Upper lobe of left lung (tissue), 6 donors: ENCODE measurements at regions not wholly inside any gene's neighbourhood (a gene's known extent, or its start where the extent isn't known, plus 50 kb on each side); places are given as distances from the start of the nearest gene placed in this dataset.

Experiments
- ATAC-seq, 2 donors: fragments of 200-7000 bp; cut with Tn5 transposase; one replicate each; pipeline ENCODE4 v1.9.1; 2022; ENCODE audit warnings: mild to moderate bottlenecking in 2 of 2, moderate library complexity in 2 of 2; ENCODE audit not compliant: low FRiP score in 2 of 2
- DNase-seq, 2 donors: peaks; one replicate each; pipeline ENCODE4 v3.0.0-alpha.2; 2019 to 2020
- H3K27ac ChIP-seq, 4 donors: fragments of 200-600 bp; sonication (generic); one replicate each; pipeline ENCODE4 v1.5.1; 2016 to 2019
- H3K27me3 ChIP-seq, 4 donors: fragments of 200-600 bp; sonication (generic); one replicate each; pipeline ENCODE4 v1.5.1; 2017 to 2019
- H3K36me3 ChIP-seq, 4 donors: fragments of 200-600 bp; sonication (generic); one replicate each; pipeline ENCODE4 v1.5.1; 2016 to 2019
- H3K4me1 ChIP-seq, 4 donors: fragments of 200-600 bp; sonication (generic); one replicate each; pipeline ENCODE4 v1.5.1; 2018 to 2019
- H3K4me3 ChIP-seq, 4 donors: fragments of 200-600 bp; sonication (generic); one replicate each; pipeline ENCODE4 v1.5.1; 2017 to 2019; ENCODE audit warnings: mild to moderate bottlenecking in 2 of 4, moderate library complexity in 1 of 4
- H3K9me3 ChIP-seq, 4 donors: fragments of 200-600 bp; sonication (generic); one replicate each; pipeline ENCODE4 v1.5.1; 2018 to 2019
- EP300 ChIP-seq, 4 donors: sonication (generic); formaldehyde crosslinking; IDR thresholded peaks; one replicate each; pipeline ENCODE4 v1.5.1; 2017; ENCODE audit warnings: antibody characterized with exemption in 4 of 4, control low read depth in 2 of 4
- POLR2A ChIP-seq, 4 donors: fragments of 450-650 bp; IDR thresholded peaks; one replicate each; pipeline ENCODE4 v1.5.1; 2016 to 2017; ENCODE audit warnings: antibody characterized with exemption in 4 of 4, mild to moderate bottlenecking in 2 of 4
- POLR2AphosphoS5 ChIP-seq, 2 donors: sonication (generic); formaldehyde crosslinking; IDR thresholded peaks; one replicate each; pipeline ENCODE4 v1.5.1; 2017; ENCODE audit warnings: antibody characterized with exemption in 2 of 2
- WGBS, 2 donors: methylation state at CpG; one replicate each; pipeline ENCODE4 v1.1.5; 2017 to 2018; 5-methylcytosine and 5-hydroxymethylcytosine counted together
- TF ChIP-seq, protein P1 (sequence below), 6 experiments: fragments of 450-650 bp in 4 of 6; fragments of 200-600 bp in 2 of 6; sonication (generic) in 2 of 6; IDR thresholded peaks; one replicate each; pipeline ENCODE4 v1.5.1; 2016 to 2019; ENCODE audit warnings: antibody characterized with exemption in 6 of 6
- donor health status: DM: no; HTN: no; CAD: no; lungs with moderate emphysema.
- donor health status: DM: no; HTN: yes; CAD: no; lungs with severe emphysema.

DNA sequence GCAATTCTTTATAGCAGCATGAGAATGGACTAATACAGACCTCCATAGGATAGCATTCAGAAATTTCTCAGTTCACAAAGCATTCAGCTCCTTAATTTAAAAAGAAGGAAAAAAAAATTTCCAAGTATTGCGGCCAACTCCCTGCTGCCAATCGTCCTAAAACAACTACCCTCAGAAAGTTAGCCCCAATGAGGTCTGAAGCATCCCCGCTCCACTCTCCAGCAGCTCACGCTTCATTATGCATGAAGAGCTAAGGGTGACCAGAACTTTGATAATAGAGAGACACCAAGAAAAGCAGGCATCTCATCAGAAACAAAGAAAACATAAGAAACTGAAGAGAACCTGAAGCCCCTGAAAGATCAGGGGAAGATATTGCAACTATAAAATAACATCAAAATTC, 172.8 kb upstream of the NUDT4 start:
- H3K4me3 ChIP-seq, result no peak overlapping the region
- no peaks in the 10 kb centered on the region for H3K36me3 ChIP-seq
- ATAC-seq (no peak), DNase-seq (no peak)
- TF ChIP-seq EP300 (IDR thresholded peaks at IDR 0.05) (no peak), POLR2A (IDR thresholded peaks at IDR 0.05) (no peak), POLR2AphosphoS5 (IDR thresholded peaks at IDR 0.05) (no peak)
- TF ChIP-seq, protein P1, sequence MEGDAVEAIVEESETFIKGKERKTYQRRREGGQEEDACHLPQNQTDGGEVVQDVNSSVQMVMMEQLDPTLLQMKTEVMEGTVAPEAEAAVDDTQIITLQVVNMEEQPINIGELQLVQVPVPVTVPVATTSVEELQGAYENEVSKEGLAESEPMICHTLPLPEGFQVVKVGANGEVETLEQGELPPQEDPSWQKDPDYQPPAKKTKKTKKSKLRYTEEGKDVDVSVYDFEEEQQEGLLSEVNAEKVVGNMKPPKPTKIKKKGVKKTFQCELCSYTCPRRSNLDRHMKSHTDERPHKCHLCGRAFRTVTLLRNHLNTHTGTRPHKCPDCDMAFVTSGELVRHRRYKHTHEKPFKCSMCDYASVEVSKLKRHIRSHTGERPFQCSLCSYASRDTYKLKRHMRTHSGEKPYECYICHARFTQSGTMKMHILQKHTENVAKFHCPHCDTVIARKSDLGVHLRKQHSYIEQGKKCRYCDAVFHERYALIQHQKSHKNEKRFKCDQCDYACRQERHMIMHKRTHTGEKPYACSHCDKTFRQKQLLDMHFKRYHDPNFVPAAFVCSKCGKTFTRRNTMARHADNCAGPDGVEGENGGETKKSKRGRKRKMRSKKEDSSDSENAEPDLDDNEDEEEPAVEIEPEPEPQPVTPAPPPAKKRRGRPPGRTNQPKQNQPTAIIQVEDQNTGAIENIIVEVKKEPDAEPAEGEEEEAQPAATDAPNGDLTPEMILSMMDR (IDR thresholded peaks at IDR 0.05), result no peak
- H3K27ac ChIP-seq, result no peak overlapping the region
- 93 to 97% methylated on average over 4 of the region's 4 CpGs for WGBS, 2 donors
- H3K4me1 ChIP-seq, result no peaks in the 10 kb centered on the region
- H3K9me3 ChIP-seq, result no peaks in the 10 kb centered on the region
- H3K27me3 ChIP-seq, result no peaks in the 10 kb centered on the region

DNA sequence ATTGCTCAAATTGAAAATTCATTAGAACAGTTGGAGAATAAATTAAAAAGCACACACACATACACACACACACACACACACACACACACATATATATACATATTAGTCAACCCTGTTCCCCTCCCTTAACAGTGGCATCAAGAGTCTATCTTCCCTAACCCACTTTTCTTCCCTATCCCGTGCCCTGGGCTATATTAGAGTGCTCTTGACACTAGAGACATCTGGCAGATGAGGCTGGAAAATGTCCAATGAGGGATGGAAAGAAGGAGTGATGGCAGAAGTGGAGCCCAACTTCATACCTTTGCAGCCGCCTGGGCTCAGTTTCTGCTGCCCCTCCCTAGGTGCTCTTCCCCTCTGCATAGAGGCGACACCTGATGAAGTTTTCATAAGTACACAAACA, 172.4 kb upstream of the NUDT4 start:
- no peak for DNase-seq
- Histone ChIP-seq H3K4me1 (no peaks in the 10 kb centered on the region), H3K4me3 (no peak overlapping the region), H3K9me3 (no peaks in the 10 kb centered on the region), H3K27me3 (no peaks in the 10 kb centered on the region), H3K27ac (no peak overlapping the region), H3K36me3 (no peaks in the 10 kb centered on the region)
- ATAC-seq, result no peak
- TF ChIP-seq POLR2A (IDR thresholded peaks at IDR 0.05) (no peak), EP300 (IDR thresholded peaks at IDR 0.05) (no peak), POLR2AphosphoS5 (IDR thresholded peaks at IDR 0.05) (no peak)
- TF ChIP-seq, protein P1 (IDR thresholded peaks at IDR 0.05), result no peak
- 84% methylated on average over 3 of the region's 3 CpGs for WGBS, 2 donors

DNA sequence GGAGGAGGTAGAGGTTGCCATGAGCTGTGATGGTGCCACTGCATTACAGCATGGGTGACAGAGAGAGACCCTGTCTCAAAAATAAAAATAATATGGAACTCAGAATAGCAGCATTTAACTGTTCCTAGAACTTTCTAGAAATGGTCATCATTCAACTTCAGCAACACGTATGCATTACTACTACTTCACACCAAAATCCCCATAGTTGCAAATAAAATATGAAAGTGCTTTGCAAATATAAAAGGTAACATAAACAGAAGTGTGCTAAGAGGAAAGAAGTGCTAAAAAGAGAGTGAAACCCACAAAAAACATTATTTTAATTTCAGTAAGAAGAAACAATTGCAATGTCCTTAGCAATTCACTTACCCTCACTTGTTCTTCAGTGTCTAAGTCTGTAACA, 169.7 kb upstream of the NUDT4 start:
- no peaks in the 10 kb centered on the region for H3K9me3 ChIP-seq
- no peaks in the 10 kb centered on the region for H3K36me3 ChIP-seq
- WGBS, 2 donors, result 71 to 94% methylated on average over 1 of the region's 1 CpG
- TF ChIP-seq POLR2A (IDR thresholded peaks at IDR 0.05) (no peak), POLR2AphosphoS5 (IDR thresholded peaks at IDR 0.05) (no peak), EP300 (IDR thresholded peaks at IDR 0.05) (no peak)
- TF ChIP-seq, protein P1 (IDR thresholded peaks at IDR 0.05), result no peak
- no peaks in the 10 kb centered on the region for H3K4me1 ChIP-seq
- ATAC-seq (no peak), DNase-seq (no peak)
- H3K27me3 ChIP-seq, result no peaks in the 10 kb centered on the region
- no peak overlapping the region for H3K27ac ChIP-seq
- no peak overlapping the region for H3K4me3 ChIP-seq

DNA sequence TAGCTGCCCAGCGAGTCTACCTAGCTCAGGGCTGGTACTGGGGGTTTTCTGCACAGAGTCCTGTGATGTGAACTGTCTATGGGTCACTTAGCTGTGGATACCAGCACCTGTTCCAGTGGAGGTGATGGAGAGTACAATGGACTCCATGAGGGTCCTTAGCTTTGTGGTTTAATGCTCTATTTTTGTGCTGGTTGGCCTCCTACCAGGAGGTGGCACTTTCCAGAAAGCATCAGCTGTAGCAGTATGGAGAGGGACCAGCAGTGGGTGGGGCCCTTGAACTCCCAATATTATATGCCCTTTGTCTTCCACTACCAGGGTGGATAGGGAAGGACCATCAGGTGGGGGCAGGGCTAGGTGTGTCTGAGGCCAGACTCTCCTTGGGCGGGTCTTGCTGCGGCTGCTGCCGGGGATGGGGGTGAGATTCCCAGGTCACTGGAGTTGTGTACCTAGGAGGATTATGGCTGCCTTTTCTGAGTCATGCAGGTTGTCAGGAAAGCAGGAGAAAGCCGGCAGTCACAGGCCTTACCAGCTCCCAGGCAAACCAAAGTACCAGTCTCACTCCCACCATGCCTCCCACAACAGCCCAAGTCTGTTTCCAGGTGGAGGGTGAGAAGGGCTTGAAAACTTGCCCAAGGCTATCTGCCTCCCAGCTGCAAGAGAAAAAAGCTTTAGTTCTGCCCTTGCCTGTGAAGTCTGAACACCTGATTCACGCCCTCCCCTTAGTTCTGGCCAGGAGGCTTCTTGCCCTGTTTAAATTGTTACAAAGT, 163.0 kb upstream of the NUDT4 start:
- 84 to 100% methylated on average over 2 to 6 of the region's 6 CpGs for WGBS, 2 donors
- TF ChIP-seq POLR2A (IDR thresholded peaks at IDR 0.05) (no peak), POLR2AphosphoS5 (IDR thresholded peaks at IDR 0.05) (no peak)
- peak in 1 of 2 donors; percentile 13 for DNase-seq
- no peak for ATAC-seq
- Histone ChIP-seq H3K27ac (no peak overlapping the region), H3K27me3 (no peaks in the 10 kb centered on the region), H3K36me3 (no peaks in the 10 kb centered on the region), H3K9me3 (no peaks in the 10 kb centered on the region), H3K4me3 (no peak overlapping the region), H3K4me1 (no peaks in the 10 kb centered on the region)

DNA sequence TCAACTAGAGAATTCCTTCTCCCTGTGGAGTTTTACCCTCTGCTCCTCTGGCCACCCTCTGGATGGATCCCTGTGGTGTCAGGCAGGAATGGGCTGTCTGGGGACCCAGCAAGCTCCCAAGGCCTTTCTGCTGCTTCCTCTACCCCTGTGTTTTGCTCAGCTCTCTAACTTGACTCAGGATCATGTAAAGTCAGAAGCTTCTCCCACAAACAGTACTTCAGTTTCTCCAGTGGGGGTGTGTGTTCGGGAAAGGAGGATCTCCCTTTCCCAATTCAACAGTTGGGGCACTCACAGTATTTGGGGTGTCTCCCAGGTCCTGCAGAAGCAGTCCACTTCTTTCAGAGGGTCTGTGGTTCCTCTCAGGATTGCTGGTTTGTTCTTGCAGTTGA, 162.4 kb upstream of the NUDT4 start:
- Histone ChIP-seq H3K9me3 (no peaks in the 10 kb centered on the region), H3K27me3 (no peaks in the 10 kb centered on the region), H3K36me3 (no peaks in the 10 kb centered on the region), H3K4me1 (no peaks in the 10 kb centered on the region), H3K27ac (no peak overlapping the region), H3K4me3 (no peak overlapping the region)
- 81 to 100% methylated on average over 1 of the region's 1 CpG for WGBS, 2 donors
- ATAC-seq (no peak), DNase-seq (no peak)
- TF ChIP-seq EP300 (IDR thresholded peaks at IDR 0.05) (no peak), POLR2AphosphoS5 (IDR thresholded peaks at IDR 0.05) (no peak), POLR2A (IDR thresholded peaks at IDR 0.05) (no peak)
- TF ChIP-seq, protein P1 (IDR thresholded peaks at IDR 0.05), result no peak
